ENCODE measurements at regions not wholly inside any gene's neighbourhood (a gene's known extent, or its start where the extent isn't known, plus 50 kb on each side); places are given as distances from the start of the nearest gene placed in this dataset.
"Not testable (repeated sequence)": the region's sequence is repeated elsewhere in the genome, so short reads cannot be mapped to it uniquely, and the experiment has no call there.

DNA sequence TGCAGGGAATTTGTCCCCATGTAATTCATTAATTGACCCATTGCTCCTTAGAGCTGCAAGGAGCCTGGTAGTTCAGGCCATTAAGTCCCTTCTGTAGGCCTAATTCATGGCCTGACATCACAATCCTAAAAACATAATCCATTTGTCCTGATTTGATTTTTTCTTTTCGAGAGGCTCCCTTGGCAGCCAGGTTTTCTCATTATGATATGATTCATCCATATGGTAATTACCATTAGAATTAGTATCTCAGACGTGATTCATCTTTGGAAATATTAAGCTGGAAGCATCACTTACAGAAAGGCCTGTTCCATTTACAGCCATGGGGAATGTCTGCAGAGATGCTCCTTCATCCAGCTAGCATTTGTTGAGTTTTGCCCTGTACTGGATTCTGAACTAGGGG is 128.5 kb downstream of the PLCE1 start:
- Histone ChIP-seq H3K9me3 (no peaks in the 10 kb centered on the region), H3K4me2 (no peak overlapping the region), H3K4me1 (no peaks in the 10 kb centered on the region)

DNA sequence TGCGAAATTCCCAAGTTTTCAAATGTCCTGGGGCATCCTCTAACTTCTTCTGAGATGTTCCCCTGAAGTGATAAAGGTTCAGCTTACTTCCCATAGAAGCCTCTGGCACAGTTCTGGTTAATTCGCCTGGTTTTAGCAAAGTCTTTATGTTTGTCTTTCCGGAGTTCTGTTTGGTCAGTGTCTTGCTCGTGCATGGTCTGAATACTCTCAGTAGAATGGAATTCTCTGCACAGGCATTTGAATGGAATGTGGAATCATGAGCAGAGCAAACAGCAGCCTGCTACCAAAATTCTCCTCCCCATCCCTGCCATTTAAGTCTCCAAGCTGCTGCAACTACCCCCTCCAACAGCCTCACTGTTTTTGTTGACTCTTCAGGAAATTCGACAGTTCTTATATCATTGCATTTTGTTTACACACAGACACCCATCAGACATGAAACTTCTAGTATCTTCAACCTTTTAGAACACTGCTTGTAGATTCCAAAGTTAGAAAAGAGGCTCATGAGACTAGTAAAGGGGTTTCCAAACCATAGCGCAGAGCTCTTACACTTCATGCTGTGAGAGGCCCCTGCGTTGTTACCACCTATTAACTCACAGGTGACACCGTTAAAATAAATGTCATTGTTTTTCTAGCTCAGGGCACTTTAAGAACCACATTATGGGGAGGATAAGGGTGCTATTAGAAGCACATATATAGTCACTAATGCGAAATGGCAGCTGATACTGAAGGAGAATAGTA is 129.7 kb downstream of the PLCE1 start:
- Histone ChIP-seq H3K9ac (no peak overlapping the region), H3K4me1 (no peaks in the 10 kb centered on the region), H3K4me3 (no peak overlapping the region), H3K9me3 (no peaks in the 10 kb centered on the region), H4K20me1 (no peaks in the 10 kb centered on the region), H3K27me3 (no peaks in the 10 kb centered on the region), H3K4me2 (no peak overlapping the region), H3K36me3 (no peaks in the 10 kb centered on the region), H3K27ac (no peak overlapping the region)
- no peak for TF ChIP-seq Cebpa-rat (IDR thresholded peaks at IDR 0.05)

More for the DNA sequence above, 128.5 kb downstream of the PLCE1 start:
- Histone ChIP-seq H3K27ac (no peak overlapping the region), H3K27me3 (no peaks in the 10 kb centered on the region), H3K36me3 (no peaks in the 10 kb centered on the region), H3K9ac (no peak overlapping the region), H4K20me1 (no peaks in the 10 kb centered on the region), H3K4me3 (no peak overlapping the region)
- TF ChIP-seq Cebpa-rat (IDR thresholded peaks at IDR 0.05): no peak

DNA sequence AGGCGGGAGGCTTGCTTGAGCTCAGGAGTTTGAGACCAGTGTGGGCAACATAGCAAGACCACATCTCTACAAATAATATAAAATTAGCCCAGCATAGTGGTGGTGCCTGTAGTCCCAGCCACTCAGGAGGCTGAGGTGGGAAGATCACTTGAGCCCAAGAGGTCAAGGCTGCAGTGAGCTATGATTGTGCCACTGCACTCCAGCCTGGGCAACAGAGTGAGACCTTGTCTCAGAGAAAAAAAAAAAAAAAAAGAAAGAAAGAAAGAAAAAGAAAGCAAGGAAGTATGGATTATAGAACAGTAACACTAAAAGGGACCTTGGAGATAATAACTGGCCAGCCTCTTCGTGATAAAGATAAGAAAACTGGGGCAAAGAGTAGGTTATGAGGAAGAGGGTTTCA is 130.4 kb downstream of the PLCE1 start:
- H3K4me2 ChIP-seq, H3K27ac ChIP-seq, H3K4me1 ChIP-seq, H3K9ac ChIP-seq, H3K9me3 ChIP-seq, H4K20me1 ChIP-seq, H3K36me3 ChIP-seq, H3K4me3 ChIP-seq, H3K27me3 ChIP-seq: not testable (repeated sequence)

DNA sequence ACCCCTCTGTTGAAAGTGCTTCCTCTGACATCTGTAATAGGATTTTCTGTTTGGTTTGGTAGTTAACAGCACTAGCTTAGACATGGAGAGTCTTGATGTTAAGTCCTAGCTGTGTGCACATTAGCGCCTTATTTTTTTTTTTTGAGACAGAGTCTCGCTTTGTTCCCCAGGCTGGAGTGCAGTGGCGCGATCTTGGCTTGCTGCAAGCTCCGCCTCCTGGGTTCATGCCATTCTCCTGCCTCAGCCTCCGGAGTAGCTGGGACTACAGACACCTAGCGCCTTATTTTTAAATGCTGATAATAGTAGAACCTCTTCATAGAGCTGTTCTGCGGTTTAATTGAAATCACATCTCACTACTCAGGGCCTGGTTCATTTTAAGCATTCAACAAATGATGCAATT is 131.5 kb downstream of the PLCE1 start:
- H3K4me1 ChIP-seq, H3K27ac ChIP-seq: not testable (repeated sequence)

DNA sequence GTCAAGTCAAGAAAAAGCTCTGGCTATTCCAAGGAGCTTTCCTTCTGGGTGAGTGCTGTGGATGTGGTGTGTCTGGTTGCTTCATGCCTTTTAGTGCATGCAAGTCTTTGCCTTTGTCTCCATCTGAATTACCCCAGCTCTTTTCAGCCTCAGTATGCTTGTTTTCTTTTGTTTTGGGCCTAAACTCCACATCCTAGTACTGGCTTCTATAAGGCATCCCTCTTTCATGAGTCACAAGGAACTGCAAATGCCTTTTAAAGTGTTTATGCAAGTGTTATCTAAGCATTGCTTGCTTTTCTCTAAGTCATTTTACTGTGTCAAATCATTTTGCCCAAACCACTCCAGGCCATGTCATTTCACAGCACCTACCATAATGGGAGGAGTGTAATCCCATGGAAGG is 132.1 kb downstream of the PLCE1 start:
- Histone ChIP-seq H3K36me3 (no peaks in the 10 kb centered on the region), H3K27me3 (no peaks in the 10 kb centered on the region), H3K4me3 (no peak overlapping the region), H3K9ac (no peak overlapping the region), H3K4me1 (no peaks in the 10 kb centered on the region), H3K27ac (no peak overlapping the region), H3K4me2 (no peak overlapping the region), H3K9me3 (no peaks in the 10 kb centered on the region), H4K20me1 (no peaks in the 10 kb centered on the region)
- TF ChIP-seq Cebpa-rat (IDR thresholded peaks at IDR 0.05): no peak

More for the DNA sequence above, 131.5 kb downstream of the PLCE1 start:
- not testable (repeated sequence) for H3K9ac ChIP-seq, H4K20me1 ChIP-seq, H3K9me3 ChIP-seq, H3K4me3 ChIP-seq, H3K27me3 ChIP-seq, H3K4me2 ChIP-seq, H3K36me3 ChIP-seq

DNA sequence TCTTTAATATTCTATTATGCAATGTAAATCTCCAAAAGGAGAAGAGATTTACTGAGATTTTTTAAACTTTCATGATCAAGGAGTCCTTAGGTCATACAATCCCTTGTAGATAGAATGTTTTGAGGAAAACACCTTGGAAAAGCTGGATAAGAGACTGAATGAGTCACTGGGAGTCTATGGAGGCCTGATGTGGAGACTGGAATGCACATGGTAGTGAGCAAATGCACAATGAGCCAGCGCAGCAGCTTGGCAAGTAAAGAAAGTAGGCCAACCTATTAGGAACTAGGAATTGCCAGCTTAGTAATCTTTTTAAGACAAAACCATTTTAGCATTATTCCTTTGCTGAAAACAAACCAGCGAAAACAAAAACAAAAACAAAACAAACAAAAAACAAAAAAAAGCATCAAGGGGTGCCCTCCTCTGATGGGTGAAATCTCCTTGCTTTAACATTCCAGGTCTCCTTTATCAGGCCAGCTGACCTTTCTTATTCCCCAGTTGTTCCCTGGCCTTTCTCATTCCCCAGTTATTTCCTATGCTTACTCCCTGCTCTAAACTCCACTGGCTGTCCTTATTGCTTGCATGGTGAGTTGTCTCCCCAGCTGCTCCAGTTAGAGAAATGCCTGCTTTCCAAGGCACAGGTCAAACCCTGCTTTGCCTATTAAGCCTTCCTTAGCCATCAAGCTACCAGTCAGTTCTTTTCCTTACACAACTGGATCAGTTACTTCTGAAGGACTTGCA is 135.8 kb downstream of the PLCE1 start:
- no peaks in the 10 kb centered on the region for H3K36me3 ChIP-seq
- no peaks in the 10 kb centered on the region for H4K20me1 ChIP-seq
- H3K9me3 ChIP-seq: no peaks in the 10 kb centered on the region
- no peak overlapping the region for H3K9ac ChIP-seq
- no peak for TF ChIP-seq Cebpa-rat (IDR thresholded peaks at IDR 0.05)
- H3K27me3 ChIP-seq: no peaks in the 10 kb centered on the region
- no peaks in the 10 kb centered on the region for H3K4me1 ChIP-seq
- no peak overlapping the region for H3K4me3 ChIP-seq
- no peak overlapping the region for H3K4me2 ChIP-seq
- no peak overlapping the region for H3K27ac ChIP-seq

DNA sequence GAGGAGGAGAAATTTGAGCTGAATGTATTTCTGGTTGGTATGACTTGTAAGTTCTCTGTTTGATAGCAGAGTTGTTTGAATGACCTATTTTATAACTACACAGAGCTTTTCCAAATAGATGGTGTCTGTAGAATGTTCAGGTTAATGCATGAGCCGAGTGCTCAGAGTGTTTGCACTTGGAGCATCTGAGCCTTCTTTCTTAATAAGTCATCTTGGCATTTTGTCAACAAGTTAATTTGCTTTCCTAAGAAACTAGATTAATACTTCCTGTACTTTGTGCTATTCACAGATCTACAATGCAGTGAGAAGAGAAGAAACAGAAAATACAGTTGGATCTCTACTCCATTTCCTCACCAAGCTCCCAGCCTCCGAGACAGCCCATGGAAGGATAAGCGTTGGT is 138.2 kb downstream of the PLCE1 start:
- no peak for TF ChIP-seq Cebpa-rat (IDR thresholded peaks at IDR 0.05)
- Histone ChIP-seq H3K9me3 (no peaks in the 10 kb centered on the region), H3K27ac (no peak overlapping the region), H3K4me2 (no peak overlapping the region), H4K20me1 (no peaks in the 10 kb centered on the region), H3K27me3 (no peaks in the 10 kb centered on the region), H3K4me3 (no peak overlapping the region), H3K9ac (no peak overlapping the region), H3K36me3 (no peaks in the 10 kb centered on the region), H3K4me1 (no peaks in the 10 kb centered on the region)

DNA sequence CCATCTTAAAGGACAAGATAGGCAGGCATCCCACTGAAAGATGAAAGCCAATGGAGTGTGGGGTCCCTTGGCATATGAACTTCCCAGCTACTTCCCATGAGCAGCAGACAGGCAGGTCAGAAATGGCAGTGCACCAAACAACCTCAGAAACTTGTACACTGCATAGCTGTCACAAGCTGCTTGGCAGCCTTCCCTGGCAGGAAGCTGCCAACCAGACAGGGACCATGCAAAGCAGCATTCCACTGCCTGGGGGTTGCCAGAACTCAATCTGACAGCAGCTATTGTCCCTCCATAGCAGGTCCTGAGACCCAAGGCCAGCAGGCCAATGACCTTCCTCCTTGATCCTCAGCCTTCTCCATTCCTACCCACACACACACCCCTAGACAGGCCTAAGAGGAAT is 139.5 kb downstream of the PLCE1 start:
- H3K4me3 ChIP-seq: no peak overlapping the region
- H3K9ac ChIP-seq: no peak overlapping the region
- H3K27me3 ChIP-seq: no peaks in the 10 kb centered on the region
- H4K20me1 ChIP-seq: no peaks in the 10 kb centered on the region
- H3K27ac ChIP-seq: no peak overlapping the region
- no peaks in the 10 kb centered on the region for H3K4me1 ChIP-seq
- H3K4me2 ChIP-seq: no peak overlapping the region
- TF ChIP-seq Cebpa-rat (IDR thresholded peaks at IDR 0.05): no peak
- H3K36me3 ChIP-seq: no peaks in the 10 kb centered on the region
- H3K9me3 ChIP-seq: no peaks in the 10 kb centered on the region

DNA sequence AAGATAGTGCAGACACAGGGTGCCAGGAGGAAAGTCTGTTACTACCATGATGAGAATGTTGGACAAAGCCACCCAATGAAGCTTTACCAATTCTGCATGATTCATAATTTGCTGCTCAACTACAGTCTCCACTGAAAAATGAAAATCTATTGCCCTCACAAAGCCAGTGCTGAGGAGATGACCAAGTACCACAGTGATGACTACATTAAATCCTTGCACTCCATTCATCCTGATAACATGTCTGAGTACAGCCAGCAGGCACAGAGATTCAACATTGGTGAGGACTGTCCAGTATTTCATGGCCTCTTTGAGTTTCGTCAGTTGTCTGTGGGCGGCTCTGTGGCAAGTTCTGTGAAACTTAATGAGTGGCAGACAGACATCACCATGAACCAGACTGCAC is 144.0 kb downstream of the PLCE1 start:
- no peak overlapping the region for H3K4me2 ChIP-seq

DNA sequence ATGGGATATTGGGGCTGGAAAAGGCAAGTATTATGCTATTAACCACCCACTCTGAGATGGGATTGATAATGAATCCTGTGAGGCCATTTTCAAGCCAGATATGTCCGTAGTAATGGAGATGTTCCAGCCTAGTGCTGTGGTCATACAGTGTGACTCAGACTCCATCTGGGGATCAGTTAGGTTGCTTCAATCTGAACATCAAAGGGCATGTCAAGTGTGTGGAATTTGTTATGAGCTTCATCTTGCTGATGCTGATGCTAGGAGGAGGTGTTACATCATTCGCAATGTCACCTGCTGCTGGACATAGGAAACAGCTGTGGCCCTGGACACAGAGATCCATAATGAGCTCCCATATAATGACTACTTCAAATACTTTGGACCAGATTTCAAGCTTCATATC is 144.7 kb downstream of the PLCE1 start:
- no peaks in the 10 kb centered on the region for H3K36me3 ChIP-seq
- no peaks in the 10 kb centered on the region for H4K20me1 ChIP-seq
- H3K4me1 ChIP-seq: no peaks in the 10 kb centered on the region
- TF ChIP-seq Cebpa-rat (IDR thresholded peaks at IDR 0.05): no peak
- no peaks in the 10 kb centered on the region for H3K27me3 ChIP-seq
- H3K27ac ChIP-seq: no peak overlapping the region
- no peak overlapping the region for H3K4me3 ChIP-seq
- H3K9ac ChIP-seq: no peak overlapping the region
- H3K9me3 ChIP-seq: no peaks in the 10 kb centered on the region
- H3K4me2 ChIP-seq: no peak overlapping the region

More for the DNA sequence above, 144.0 kb downstream of the PLCE1 start:
- Histone ChIP-seq H3K36me3 (no peaks in the 10 kb centered on the region), H3K4me3 (no peak overlapping the region), H3K9me3 (no peaks in the 10 kb centered on the region), H3K27me3 (no peaks in the 10 kb centered on the region), H3K9ac (no peak overlapping the region), H3K27ac (no peak overlapping the region), H4K20me1 (no peaks in the 10 kb centered on the region), H3K4me1 (no peaks in the 10 kb centered on the region)
- no peak for TF ChIP-seq Cebpa-rat (IDR thresholded peaks at IDR 0.05)
